ENCODE measurements at regions not wholly inside any gene's neighbourhood (a gene's known extent, or its start where the extent isn't known, plus 50 kb on each side); places are given as distances from the start of the nearest gene placed in this dataset.

- DNase-seq (ENCODE audit: low read depth) = peak; percentile 10
- no peaks in the 10 kb centered on the region for H3K27me3 ChIP-seq (ENCODE audit: control insufficient read depth, insufficient read depth, low read length)
- H3K36me3 ChIP-seq (ENCODE audit: control insufficient read depth, insufficient read depth, low read length) = no peaks in the 10 kb centered on the region
- no peak overlapping the region for H3K4me3 ChIP-seq (ENCODE audit: low read depth, low read length)
- TF ChIP-seq CTCF (IDR thresholded peaks at IDR 0.05; ENCODE audit: insufficient read depth, low read length, severe bottlenecking) = no peak
- no peak for FAIRE-seq
These were observed 262.7 kb upstream of the SLC10A2 start for GRCh38 chr13:103328899-103329298.

GRCh38 chr13:103326326-103326725 lies 260.1 kb upstream of the SLC10A2 start:
- no peak for TF ChIP-seq CTCF (IDR thresholded peaks at IDR 0.05; ENCODE audit: insufficient read depth, low read length, severe bottlenecking)
- Histone ChIP-seq H3K27me3 (ENCODE audit: control insufficient read depth, insufficient read depth, low read length) (no peaks in the 10 kb centered on the region), H3K36me3 (ENCODE audit: control insufficient read depth, insufficient read depth, low read length) (no peaks in the 10 kb centered on the region), H3K4me3 (ENCODE audit: low read depth, low read length) (no peak overlapping the region)
- no peak for DNase-seq (ENCODE audit: low read depth)
- FAIRE-seq = no peak

- no peak for FAIRE-seq
- Histone ChIP-seq H3K27me3 (ENCODE audit: control insufficient read depth, insufficient read depth, low read length) (no peaks in the 10 kb centered on the region), H3K4me3 (ENCODE audit: low read depth, low read length) (no peak overlapping the region), H3K36me3 (ENCODE audit: control insufficient read depth, insufficient read depth, low read length) (no peaks in the 10 kb centered on the region)
- no peak for TF ChIP-seq CTCF (IDR thresholded peaks at IDR 0.05; ENCODE audit: insufficient read depth, low read length, severe bottlenecking)
- DNase-seq (ENCODE audit: low read depth) = no peak
These were observed 259.5 kb upstream of the SLC10A2 start for GRCh38 chr13:103325672-103326071.

GRCh38 chr13:103324641-103325040 lies 258.4 kb upstream of the SLC10A2 start:
- Histone ChIP-seq H3K27me3 (ENCODE audit: control insufficient read depth, insufficient read depth, low read length) (no peaks in the 10 kb centered on the region), H3K4me3 (ENCODE audit: low read depth, low read length) (no peak overlapping the region), H3K36me3 (ENCODE audit: control insufficient read depth, insufficient read depth, low read length) (no peaks in the 10 kb centered on the region)
- no peak for DNase-seq (ENCODE audit: low read depth)
- TF ChIP-seq CTCF (IDR thresholded peaks at IDR 0.05; ENCODE audit: insufficient read depth, low read length, severe bottlenecking) = no peak
- no peak for FAIRE-seq

GRCh38 chr13:103315711-103316110 lies 249.5 kb upstream of the SLC10A2 start:
- Histone ChIP-seq H3K27me3 (ENCODE audit: control insufficient read depth, insufficient read depth, low read length) (no peaks in the 10 kb centered on the region), H3K36me3 (ENCODE audit: control insufficient read depth, insufficient read depth, low read length) (no peaks in the 10 kb centered on the region), H3K4me3 (ENCODE audit: low read depth, low read length) (no peak overlapping the region)
- DNase-seq (ENCODE audit: low read depth) (peak; percentile 2), FAIRE-seq (no peak)
- TF ChIP-seq CTCF (IDR thresholded peaks at IDR 0.05; ENCODE audit: insufficient read depth, low read length, severe bottlenecking) = no peak

GRCh38 chr13:103312467-103312866 lies 246.2 kb upstream of the SLC10A2 start:
- no peak for TF ChIP-seq CTCF (IDR thresholded peaks at IDR 0.05; ENCODE audit: insufficient read depth, low read length, severe bottlenecking)
- no peak for DNase-seq (ENCODE audit: low read depth)
- no peak overlapping the region for H3K4me3 ChIP-seq (ENCODE audit: low read depth, low read length)
- no peaks in the 10 kb centered on the region for H3K27me3 ChIP-seq (ENCODE audit: control insufficient read depth, insufficient read depth, low read length)
- H3K36me3 ChIP-seq (ENCODE audit: control insufficient read depth, insufficient read depth, low read length) = no peaks in the 10 kb centered on the region
- FAIRE-seq = no peak
